ENCODE measurements at regions not wholly inside any gene's neighbourhood (a gene's known extent, or its start where the extent isn't known, plus 50 kb on each side); places are given as distances from the start of the nearest gene placed in this dataset.

- H3K4me1 ChIP-seq: peaks cover 11 to 20% (median 12%) of the 10 kb centered on the region in 3 donors
- TF ChIP-seq POLR2A (IDR thresholded peaks at IDR 0.05) (no peak), CTCF (IDR thresholded peaks at IDR 0.05) (no peak)
- 45 to 46% methylated on average over 4 to 8 of the region's 22 CpGs for WGBS, 2 donors
- intact Hi-C loops (cut with DNase I): no loop called here
- H3K36me3 ChIP-seq: no peaks in the 10 kb centered on the region
- H3K4me3 ChIP-seq: no peak overlapping the region
- H3K27me3 ChIP-seq: peaks cover 0 to 91% (median 2%) of the 10 kb centered on the region in 4 donors
- DNase-seq: no peak
- no peaks in the 10 kb centered on the region for H3K9me3 ChIP-seq
- H3K27ac ChIP-seq: no peak overlapping the region
These were observed 87.7 kb upstream of the POU3F1 start for GRCh38 chr1:38134294-38134755.

- H3K36me3 ChIP-seq: no peaks in the 10 kb centered on the region
- no peak for DNase-seq
- intact Hi-C loops (cut with DNase I): no loop called here
- H3K4me3 ChIP-seq: no peak overlapping the region
- 40 to 59% methylated on average over 11 to 12 of the region's 27 CpGs for WGBS, 2 donors
- no peak overlapping the region for H3K27ac ChIP-seq
- no peak for TF ChIP-seq CTCF (IDR thresholded peaks at IDR 0.05)
- no peak for TF ChIP-seq POLR2A (IDR thresholded peaks at IDR 0.05)
- H3K9me3 ChIP-seq: no peaks in the 10 kb centered on the region
- H3K27me3 ChIP-seq: peaks cover 0 to 85% (median 2%) of the 10 kb centered on the region in 4 donors
- H3K4me1 ChIP-seq: peaks cover 5 to 14% (median 7%) of the 10 kb centered on the region in 3 donors
These were observed 87.2 kb upstream of the POU3F1 start for GRCh38 chr1:38133756-38134155.

GRCh38 chr1:38133304-38133703 is 86.7 kb upstream of the POU3F1 start:
- H3K9me3 ChIP-seq: no peaks in the 10 kb centered on the region
- DNase-seq: no peak
- peaks cover under 1 to 10% (median 2%) of the 10 kb centered on the region in 3 donors for H3K4me1 ChIP-seq
- no peaks in the 10 kb centered on the region for H3K36me3 ChIP-seq
- no peak overlapping the region for H3K4me3 ChIP-seq
- 86% methylated on average over 1 of the region's 7 CpGs; no CpG with 5 or more reads in 1 of the 2 donors for WGBS, 2 donors
- TF ChIP-seq CTCF (IDR thresholded peaks at IDR 0.05) (no peak), POLR2A (IDR thresholded peaks at IDR 0.05) (no peak)
- intact Hi-C loops (cut with DNase I): no loop called here
- no peak overlapping the region for H3K27ac ChIP-seq
- H3K27me3 ChIP-seq: peaks cover 0 to 81% (median 2%) of the 10 kb centered on the region in 4 donors

GRCh38 chr1:38132681-38133080 is 86.1 kb upstream of the POU3F1 start:
- H3K9me3 ChIP-seq: no peaks in the 10 kb centered on the region
- H3K27me3 ChIP-seq: peaks cover 0 to 74% (median 2%) of the 10 kb centered on the region in 4 donors
- H3K27ac ChIP-seq: no peak overlapping the region
- TF ChIP-seq CTCF (IDR thresholded peaks at IDR 0.05) (no peak), POLR2A (IDR thresholded peaks at IDR 0.05) (no peak)
- no peak for DNase-seq
- 90 to 94% methylated on average over 6 of the region's 6 CpGs for WGBS, 2 donors
- intact Hi-C loops (cut with DNase I): no loop called here
- peaks cover 0 to 10% (median 0%) of the 10 kb centered on the region in 3 donors for H3K4me1 ChIP-seq
- no peak overlapping the region for H3K4me3 ChIP-seq
- H3K36me3 ChIP-seq: no peaks in the 10 kb centered on the region

- Histone ChIP-seq H3K27me3 (peaks cover 0 to 59% (median 2%) of the 10 kb centered on the region in 4 donors), H3K4me3 (no peak overlapping the region), H3K9me3 (no peaks in the 10 kb centered on the region), H3K27ac (no peak overlapping the region), H3K36me3 (no peaks in the 10 kb centered on the region), H3K4me1 (peaks cover 0 to 26% (median 8%) of the 10 kb centered on the region in 3 donors)
- DNase-seq: no peak
- WGBS, 2 donors: 45 to 62% methylated on average over 6 of the region's 6 CpGs
- no peak for TF ChIP-seq POLR2A (IDR thresholded peaks at IDR 0.05)
- TF ChIP-seq CTCF (IDR thresholded peaks at IDR 0.05): no peak
- intact Hi-C loops (cut with DNase I): no loop called here
These were observed 84.5 kb upstream of the POU3F1 start for GRCh38 chr1:38131024-38131585.
